A549 (cell line): ENCODE measurements at regions not wholly inside any gene's neighbourhood (a gene's known extent, or its start where the extent isn't known, plus 50 kb on each side); places are given as distances from the start of the nearest gene placed in this dataset.

Experiments
- FOXS1 ChIP-seq: fragments of 250-450 bp; sonication (Bioruptor Pico); IDR thresholded peaks from 2 replicates; pipeline ENCODE4 v1.5.0; 2020; ENCODE audit warnings: mild to moderate bottlenecking, moderate library complexity
- POLR2A ChIP-seq: IDR thresholded peaks from 2 replicates; pipeline ENCODE4 v1.6.1; 2012; ENCODE audit warnings: mild to moderate bottlenecking, low read length
- RFX5 ChIP-seq: fragments of 450-650 bp; IDR thresholded peaks from 2 replicates; pipeline ENCODE4 v1.7.1; 2014; ENCODE audit warnings: antibody characterized with exemption, mild to moderate bottlenecking, moderate library complexity
- TF ChIP-seq, protein P1 (sequence below): fragments of >200 bp; sonication (Bioruptor Twin); formaldehyde crosslinking; IDR thresholded peaks from 3 replicates; pipeline ENCODE4 v1.5.1; 2016

- TF ChIP-seq, protein P1, sequence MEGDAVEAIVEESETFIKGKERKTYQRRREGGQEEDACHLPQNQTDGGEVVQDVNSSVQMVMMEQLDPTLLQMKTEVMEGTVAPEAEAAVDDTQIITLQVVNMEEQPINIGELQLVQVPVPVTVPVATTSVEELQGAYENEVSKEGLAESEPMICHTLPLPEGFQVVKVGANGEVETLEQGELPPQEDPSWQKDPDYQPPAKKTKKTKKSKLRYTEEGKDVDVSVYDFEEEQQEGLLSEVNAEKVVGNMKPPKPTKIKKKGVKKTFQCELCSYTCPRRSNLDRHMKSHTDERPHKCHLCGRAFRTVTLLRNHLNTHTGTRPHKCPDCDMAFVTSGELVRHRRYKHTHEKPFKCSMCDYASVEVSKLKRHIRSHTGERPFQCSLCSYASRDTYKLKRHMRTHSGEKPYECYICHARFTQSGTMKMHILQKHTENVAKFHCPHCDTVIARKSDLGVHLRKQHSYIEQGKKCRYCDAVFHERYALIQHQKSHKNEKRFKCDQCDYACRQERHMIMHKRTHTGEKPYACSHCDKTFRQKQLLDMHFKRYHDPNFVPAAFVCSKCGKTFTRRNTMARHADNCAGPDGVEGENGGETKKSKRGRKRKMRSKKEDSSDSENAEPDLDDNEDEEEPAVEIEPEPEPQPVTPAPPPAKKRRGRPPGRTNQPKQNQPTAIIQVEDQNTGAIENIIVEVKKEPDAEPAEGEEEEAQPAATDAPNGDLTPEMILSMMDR: no peak
- TF ChIP-seq RFX5 (no peak), FOXS1 (CRISPR knock-in tag) (no peak), POLR2A (no peak)
These were observed 219.8 kb upstream of the ATP2B1 start for GRCh38 chr12:89928467-89928866.
